Testis (tissue), 2 donors: ENCODE measurements at regions not wholly inside any gene's neighbourhood (a gene's known extent, or its start where the extent isn't known, plus 50 kb on each side); places are given as distances from the start of the nearest gene placed in this dataset.
"Not testable (repeated sequence)": the region's sequence is repeated elsewhere in the genome, so short reads cannot be mapped to it uniquely, and the experiment has no call there.

ENCODE experiments used
- DNase-seq: peaks from one replicate; pipeline ENCODE4 v3.0.0-alpha.2; 2019
- H3K27ac ChIP-seq, 2 donors: fragments of 200-600 bp; sonication (generic); one replicate each; pipeline ENCODE4 v1.5.1; 2019
- H3K27me3 ChIP-seq: fragments of 200-600 bp; sonication (generic); one replicate; pipeline ENCODE4 v1.5.1; 2019
- H3K36me3 ChIP-seq: fragments of 200-600 bp; sonication (generic); one replicate; pipeline ENCODE4 v1.5.1; 2017; ENCODE audit warnings: low read depth; ENCODE audit errors: missing control alignments
- H3K4me1 ChIP-seq: fragments of 200-600 bp; sonication (generic); one replicate; pipeline ENCODE4 v1.5.1; 2019
- H3K4me3 ChIP-seq, 2 donors: fragments of 200-600 bp; sonication (generic); one replicate each; pipeline ENCODE4 v1.5.1; 2017 to 2019
- H3K9me3 ChIP-seq: fragments of 200-600 bp; sonication (generic); one replicate; pipeline ENCODE4 v1.5.1; 2017
- CTCF ChIP-seq, 3 experiments: fragments of 450-650 bp in 2 of 3; fragments of 200-600 bp in 1 of 3; sonication (generic) in 1 of 3; IDR thresholded peaks; one replicate each; pipeline ENCODE4 v1.5.1; 2016 to 2019; ENCODE audit warnings: antibody characterized with exemption in 3 of 3, mild to moderate bottlenecking in 2 of 3, moderate library complexity in 1 of 3
- POLR2A ChIP-seq: fragments of 450-650 bp; IDR thresholded peaks from one replicate; pipeline ENCODE4 v1.6.1; 2017; ENCODE audit warnings: antibody characterized with exemption, mild to moderate bottlenecking, moderate library complexity
- WGBS, 2 donors: methylation state at CpG; one replicate each; pipeline ENCODE4 v1.1.5; 2018; 5-methylcytosine and 5-hydroxymethylcytosine counted together
- intact Hi-C: fragments of 100-400 bp; cut with DNase I; formaldehyde crosslinking; loops from one replicate; pipeline ENCODE4 v1.15.1; 2023; ENCODE audit warnings: low total_unique reads

- TF ChIP-seq POLR2A (no peak), CTCF (IDR thresholded peaks at IDR 0.05) (peak; percentile 22 to 70 (median 47))
These were observed 100.6 kb upstream of the PABPC3 start for GRCh38 chr13:24995225-24995804.

GRCh38 chr13:24997367-24997967, 98.5 kb upstream of the PABPC3 start:
- 21 to 24% methylated on average over 10 of the region's 10 CpGs for WGBS, 2 donors
- no peaks in the 10 kb centered on the region for H3K4me1 ChIP-seq
- TF ChIP-seq CTCF (IDR thresholded peaks at IDR 0.05) (peak; percentile 37 to 74 (median 56)), POLR2A (no peak)
- peak; percentile 54 for DNase-seq
- H3K9me3 ChIP-seq: no peaks in the 10 kb centered on the region
- H3K27ac ChIP-seq: no peak overlapping the region
- intact Hi-C loops: no loop called here
- H3K4me3 ChIP-seq: peak overlapping the region in 1 of 2 donors; percentile 17
- H3K36me3 ChIP-seq: no peaks in the 10 kb centered on the region
- H3K27me3 ChIP-seq: no peaks in the 10 kb centered on the region

More at GRCh38 chr13:24995225-24995804, 100.6 kb upstream of the PABPC3 start:
- Histone ChIP-seq H3K27me3 (no peaks in the 10 kb centered on the region), H3K9me3 (no peaks in the 10 kb centered on the region), H3K36me3 (no peaks in the 10 kb centered on the region), H3K4me3 (peak overlapping the region in 1 of 2 donors; percentile 17), H3K4me1 (no peaks in the 10 kb centered on the region), H3K27ac (no peak overlapping the region)
- intact Hi-C loops: no loop called here
- 5 to 10% methylated on average over 6 of the region's 6 CpGs for WGBS, 2 donors
- DNase-seq: peak; percentile 77

GRCh38 chr13:24998433-24998832, 97.5 kb upstream of the PABPC3 start:
- H3K4me1 ChIP-seq: no peaks in the 10 kb centered on the region
- peak overlapping the region; percentile 1 to 17 for H3K4me3 ChIP-seq
- WGBS, 2 donors: 59 to 70% methylated on average over 8 of the region's 8 CpGs
- H3K27ac ChIP-seq: no peak overlapping the region
- H3K27me3 ChIP-seq: no peaks in the 10 kb centered on the region
- no peak for DNase-seq
- no peaks in the 10 kb centered on the region for H3K9me3 ChIP-seq
- intact Hi-C loops: no loop called here
- H3K36me3 ChIP-seq: no peaks in the 10 kb centered on the region
- TF ChIP-seq CTCF (IDR thresholded peaks at IDR 0.05): no peak
- no peak for TF ChIP-seq POLR2A

- WGBS, 2 donors: 76 to 79% methylated on average over 11 of the region's 11 CpGs
- Histone ChIP-seq H3K4me1 (no peaks in the 10 kb centered on the region), H3K9me3 (no peaks in the 10 kb centered on the region), H3K27ac (no peak overlapping the region), H3K27me3 (no peaks in the 10 kb centered on the region), H3K36me3 (no peaks in the 10 kb centered on the region), H3K4me3 (no peak overlapping the region)
- TF ChIP-seq CTCF (IDR thresholded peaks at IDR 0.05): no peak
- TF ChIP-seq POLR2A: no peak
- no peak for DNase-seq
- intact Hi-C loops: no loop called here
These were observed 94.3 kb upstream of the PABPC3 start for GRCh38 chr13:25001476-25002206.

GRCh38 chr13:25002311-25002710, 93.6 kb upstream of the PABPC3 start:
- H3K27me3 ChIP-seq, H3K27ac ChIP-seq, DNase-seq, H3K9me3 ChIP-seq, intact Hi-C loops, H3K36me3 ChIP-seq, H3K4me3 ChIP-seq, H3K4me1 ChIP-seq: not testable (repeated sequence)
- 27 to 45% methylated on average over 12 to 14 of the region's 14 CpGs for WGBS, 2 donors

- H3K4me1 ChIP-seq, H3K36me3 ChIP-seq, H3K9me3 ChIP-seq, H3K27me3 ChIP-seq, intact Hi-C loops, H3K27ac ChIP-seq, DNase-seq, H3K4me3 ChIP-seq: not testable (repeated sequence)
- WGBS, 2 donors: 70 to 81% methylated on average over 3 of the region's 10 CpGs
These were observed 91.4 kb upstream of the PABPC3 start for GRCh38 chr13:25004489-25004888.
